ENCODE measurements at regions not wholly inside any gene's neighbourhood (a gene's known extent, or its start where the extent isn't known, plus 50 kb on each side); places are given as distances from the start of the nearest gene placed in this dataset.

DNA sequence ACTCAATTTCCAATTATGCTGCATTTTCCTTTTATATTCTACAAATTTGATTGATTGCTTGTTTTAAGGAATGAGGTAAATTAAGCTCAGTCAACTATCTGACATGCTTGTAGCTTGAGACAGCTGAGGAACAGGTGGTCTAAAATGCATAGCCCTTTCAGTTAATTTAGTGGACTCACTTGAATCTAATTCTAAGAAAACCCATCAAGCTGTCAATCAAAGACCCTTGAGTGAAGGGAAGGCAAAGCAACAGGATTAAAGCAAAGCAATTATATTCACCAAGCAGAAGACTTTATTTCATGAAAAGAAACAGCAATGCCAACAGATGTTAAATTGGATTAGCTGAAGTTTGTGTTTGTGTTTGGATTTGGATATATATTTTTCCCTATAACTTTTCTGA lies 228.5 kb downstream of the ARPP21 start:
- H3K27ac ChIP-seq (ENCODE audit: low read depth, low read length): no peak overlapping the region
- H2AFZ ChIP-seq (ENCODE audit: low read length): no peak overlapping the region
- no peak for DNase-seq (ENCODE audit: low read depth in 1 of 2, low spot score in 2 of 2)
- H4K91ac ChIP-seq (replicated peaks; ENCODE audit: insufficient read length, low read length): no peak overlapping the region
- no peaks in the 10 kb centered on the region for H3K4me1 ChIP-seq (replicated peaks in 1 of 4; ENCODE audit: control insufficient read depth in 3 of 4, insufficient read depth in 4 of 4, low read length in 3 of 4)
- H3K79me1 ChIP-seq (ENCODE audit: low read depth, low read length): no peaks in the 10 kb centered on the region
- H3K79me2 ChIP-seq (ENCODE audit: control insufficient read depth in 1 of 2, insufficient read depth in 2 of 2, low read length in 2 of 2): no peaks in the 10 kb centered on the region
- H3K23me2 ChIP-seq (ENCODE audit: low read depth, low read length): no peaks in the 10 kb centered on the region
- POLR2A ChIA-PET (ENCODE audit: partially characterized antibody): no interaction called here
- no peak overlapping the region for H3K4ac ChIP-seq (replicated peaks; ENCODE audit: insufficient read length, low read depth, low read length)
- H4K20me1 ChIP-seq (replicated peaks in 1 of 2; ENCODE audit: control insufficient read depth in 1 of 2, insufficient read depth in 2 of 2, low read length in 2 of 2): no peaks in the 10 kb centered on the region
- H2BK120ac ChIP-seq (replicated peaks; ENCODE audit: low read depth, low read length): no peak overlapping the region
- H2BK12ac ChIP-seq (ENCODE audit: low read depth, low read length): no peak overlapping the region
- no peak overlapping the region for H2BK5ac ChIP-seq (ENCODE audit: low read depth, low read length)
- no peak for FAIRE-seq
- no peaks in the 10 kb centered on the region for H3K27me3 ChIP-seq (replicated peaks in 1 of 4; ENCODE audit: control insufficient read depth in 3 of 4, extremely low read depth in 1 of 4, insufficient read depth in 3 of 4, low read length in 3 of 4)
- no peak overlapping the region for H4K5ac ChIP-seq (ENCODE audit: insufficient read length, low read depth, low read length)
- no peak overlapping the region for H2AK5ac ChIP-seq (ENCODE audit: low read depth, low read length)
- no peak overlapping the region for H2BK20ac ChIP-seq (ENCODE audit: low read length)
- no peak overlapping the region for H3K14ac ChIP-seq (ENCODE audit: insufficient read length)
- no peak overlapping the region for H3K56ac ChIP-seq (replicated peaks; ENCODE audit: insufficient read length, low read depth, low read length)
- no peak overlapping the region for H3K9ac ChIP-seq (replicated peaks in 1 of 4; ENCODE audit: extremely low read depth in 1 of 4, low read depth in 3 of 4, low read length in 3 of 4)
- no peak overlapping the region for H3K23ac ChIP-seq (ENCODE audit: insufficient read length)
- no peaks in the 10 kb centered on the region for H3K9me3 ChIP-seq (ENCODE audit: insufficient read depth in 2 of 2, low read depth in 1 of 2, low read length in 1 of 2)
- no peak overlapping the region for H3K18ac ChIP-seq (ENCODE audit: extremely low read depth, low read length)
- H3K4me2 ChIP-seq (ENCODE audit: insufficient read depth in 1 of 2, low read depth in 2 of 2, low read length in 2 of 2): no peak overlapping the region
- H3K36me3 ChIP-seq (ENCODE audit: control insufficient read depth in 2 of 4, insufficient read depth in 4 of 4, low read length in 3 of 4): no peaks in the 10 kb centered on the region
- H4K8ac ChIP-seq (ENCODE audit: extremely low read depth, insufficient read depth, low read length): no peak overlapping the region
- no peak overlapping the region for H3K4me3 ChIP-seq (ENCODE audit: extremely low read depth in 1 of 4, insufficient read depth in 2 of 4, low read depth in 3 of 4, low read length in 4 of 4)
- H2BK15ac ChIP-seq (ENCODE audit: low read length): no peak overlapping the region
- CTCF ChIA-PET (ENCODE audit: partially characterized antibody): interaction anchor here (0.5 to 1.4 kb wide), 2 partner anchors 41 to 594 kb away, joined by 3 to 6 read pairs; no protein-coding TSS in a partner anchor
- TF ChIP-seq TBP (IDR thresholded peaks at IDR 0.05; ENCODE audit: low read depth, low read length) (no peak), SIRT6 (IDR thresholded peaks at IDR 0.05; ENCODE audit: low read length) (no peak), SRF (IDR thresholded peaks at IDR 0.05; ENCODE audit: low read depth, low read length) (no peak), HDAC2 (IDR thresholded peaks at IDR 0.05; ENCODE audit: borderline replicate concordance in 1 of 2, low read depth in 2 of 2, low read length in 2 of 2) (no peak), JUN (IDR thresholded peaks at IDR 0.05; ENCODE audit: low read depth, low read length) (no peak), KDM4A (IDR thresholded peaks at IDR 0.05; ENCODE audit: low read depth, low read length, severe bottlenecking) (no peak), RXRA (IDR thresholded peaks at IDR 0.05; ENCODE audit: insufficient read depth, low read depth, low read length) (no peak), SIN3A (conservative IDR thresholded peaks at IDR 0.05 in 1 of 2, IDR thresholded peaks at IDR 0.05 in 1 of 2; ENCODE audit: low read depth in 1 of 2, low read length in 2 of 2) (no peak), CHD1 (IDR thresholded peaks at IDR 0.05; ENCODE audit: low read depth, low read length) (no peak), HDAC6 (IDR thresholded peaks at IDR 0.05; ENCODE audit: low read depth, low read length) (no peak)
- TF ChIP-seq, protein P1, sequence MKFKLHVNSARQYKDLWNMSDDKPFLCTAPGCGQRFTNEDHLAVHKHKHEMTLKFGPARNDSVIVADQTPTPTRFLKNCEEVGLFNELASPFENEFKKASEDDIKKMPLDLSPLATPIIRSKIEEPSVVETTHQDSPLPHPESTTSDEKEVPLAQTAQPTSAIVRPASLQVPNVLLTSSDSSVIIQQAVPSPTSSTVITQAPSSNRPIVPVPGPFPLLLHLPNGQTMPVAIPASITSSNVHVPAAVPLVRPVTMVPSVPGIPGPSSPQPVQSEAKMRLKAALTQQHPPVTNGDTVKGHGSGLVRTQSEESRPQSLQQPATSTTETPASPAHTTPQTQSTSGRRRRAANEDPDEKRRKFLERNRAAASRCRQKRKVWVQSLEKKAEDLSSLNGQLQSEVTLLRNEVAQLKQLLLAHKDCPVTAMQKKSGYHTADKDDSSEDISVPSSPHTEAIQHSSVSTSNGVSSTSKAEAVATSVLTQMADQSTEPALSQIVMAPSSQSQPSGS (IDR thresholded peaks at IDR 0.05; ENCODE audit: low read length): no peak
- TF ChIP-seq, protein P2, sequence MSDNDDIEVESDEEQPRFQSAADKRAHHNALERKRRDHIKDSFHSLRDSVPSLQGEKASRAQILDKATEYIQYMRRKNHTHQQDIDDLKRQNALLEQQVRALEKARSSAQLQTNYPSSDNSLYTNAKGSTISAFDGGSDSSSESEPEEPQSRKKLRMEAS (IDR thresholded peaks at IDR 0.05): no peak
- TF ChIP-seq, protein P3, sequence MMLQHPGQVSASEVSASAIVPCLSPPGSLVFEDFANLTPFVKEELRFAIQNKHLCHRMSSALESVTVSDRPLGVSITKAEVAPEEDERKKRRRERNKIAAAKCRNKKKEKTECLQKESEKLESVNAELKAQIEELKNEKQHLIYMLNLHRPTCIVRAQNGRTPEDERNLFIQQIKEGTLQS (IDR thresholded peaks at IDR 0.05; ENCODE audit: insufficient read depth, low read depth, low read length): no peak

All from H1 (cell line).